HFFc6 (cell line): ENCODE measurements at regions not wholly inside any gene's neighbourhood (a gene's known extent, or its start where the extent isn't known, plus 50 kb on each side); places are given as distances from the start of the nearest gene placed in this dataset.

ENCODE experiments used
- DNase-seq: peaks from one replicate; pipeline ENCODE4 v3.0.0-alpha.2; 2018
- H3K27ac Mint-ChIP-seq: 2 replicates; pipeline ENCODE4 v1.8.0; 2020; ENCODE audit warnings: mild to moderate bottlenecking, mixed read lengths
- H3K27me3 Mint-ChIP-seq: 2 replicates; pipeline ENCODE4 v1.8.0; 2021; ENCODE audit warnings: mild to moderate bottlenecking, moderate library complexity, mixed read lengths; ENCODE audit not compliant: insufficient read depth
- H3K36me3 Mint-ChIP-seq: 2 replicates; pipeline ENCODE4 v1.8.0; 2021; ENCODE audit warnings: low read depth, mixed read lengths
- H3K4me1 Mint-ChIP-seq: 2 replicates; pipeline ENCODE4 v1.8.0; 2020; ENCODE audit warnings: low read depth, mixed read lengths
- H3K4me3 Mint-ChIP-seq: 2 replicates; pipeline ENCODE4 v1.8.0; 2020; ENCODE audit warnings: mild to moderate bottlenecking, moderate library complexity, mixed read lengths
- H3K9me3 Mint-ChIP-seq: 2 replicates; pipeline ENCODE4 v1.8.0; 2020; ENCODE audit warnings: mild to moderate bottlenecking, mixed read lengths
- CTCF ChIP-seq: fragments of 200-600 bp; sonication (generic); IDR thresholded peaks from 2 replicates; pipeline ENCODE4 v1.5.0; 2021; ENCODE audit warnings: antibody characterized with exemption, mild to moderate bottlenecking

- Mint-ChIP-seq H3K27ac (peak overlapping the region; percentile 100), H3K4me3 (peak overlapping the region; percentile 75), H3K4me1 (peaks cover 58% of the 10 kb centered on the region), H3K9me3 (no peaks in the 10 kb centered on the region), H3K27me3 (peaks cover 4% of the 10 kb centered on the region), H3K36me3 (no peaks in the 10 kb centered on the region)
- peak; percentile 89 for DNase-seq
- TF ChIP-seq CTCF = no peak
These were observed 108.2 kb upstream of the TMPRSS2 start for GRCh38 chr21:41616031-41616591.

GRCh38 chr21:41615613-41616012, 107.7 kb upstream of the TMPRSS2 start:
- TF ChIP-seq CTCF = no peak
- Mint-ChIP-seq H3K9me3 (no peaks in the 10 kb centered on the region), H3K4me3 (peak overlapping the region; percentile 75), H3K27ac (peak overlapping the region; percentile 100), H3K4me1 (peaks cover 53% of the 10 kb centered on the region), H3K36me3 (no peaks in the 10 kb centered on the region), H3K27me3 (peaks cover 8% of the 10 kb centered on the region)
- DNase-seq = peak; percentile 98

- Mint-ChIP-seq H3K27me3 (peaks cover 8% of the 10 kb centered on the region), H3K4me1 (peaks cover 52% of the 10 kb centered on the region)
- no peak for DNase-seq
These were observed 106.6 kb upstream of the TMPRSS2 start for GRCh38 chr21:41614511-41614910.

GRCh38 chr21:41613533-41613909, 105.6 kb upstream of the TMPRSS2 start:
- TF ChIP-seq CTCF = no peak
- Mint-ChIP-seq H3K4me1 (peaks cover 52% of the 10 kb centered on the region), H3K36me3 (no peaks in the 10 kb centered on the region), H3K9me3 (no peaks in the 10 kb centered on the region), H3K4me3 (no peak overlapping the region), H3K27ac (peak overlapping the region; percentile 86), H3K27me3 (peaks cover 8% of the 10 kb centered on the region)
- DNase-seq = no peak

More at GRCh38 chr21:41614511-41614910, 106.6 kb upstream of the TMPRSS2 start:
- no peak for TF ChIP-seq CTCF
- Mint-ChIP-seq H3K36me3 (no peaks in the 10 kb centered on the region), H3K4me3 (no peak overlapping the region), H3K27ac (no peak overlapping the region), H3K9me3 (no peaks in the 10 kb centered on the region)

GRCh38 chr21:41612674-41613532, 104.9 kb upstream of the TMPRSS2 start:
- Mint-ChIP-seq H3K9me3 (no peaks in the 10 kb centered on the region), H3K27me3 (peaks cover 8% of the 10 kb centered on the region), H3K4me1 (peaks cover 52% of the 10 kb centered on the region), H3K27ac (peak overlapping the region; percentile 86), H3K36me3 (no peaks in the 10 kb centered on the region), H3K4me3 (peak overlapping the region; percentile 62)
- DNase-seq = peak; percentile 93
- peak; percentile 94 for TF ChIP-seq CTCF
